ENCODE measurements at regions not wholly inside any gene's neighbourhood (a gene's known extent, or its start where the extent isn't known, plus 50 kb on each side); places are given as distances from the start of the nearest gene placed in this dataset.

GRCh38 chr3:106290304-106290997 lies 421.6 kb upstream of the CBLB start:
- Histone ChIP-seq H3K4me3 (ENCODE audit: low read depth, low read length) (no peak overlapping the region), H3K4me2 (ENCODE audit: low read length) (no peak overlapping the region), H3K27me3 (ENCODE audit: control insufficient read depth, insufficient read depth, low read length) (no peaks in the 10 kb centered on the region), H3K36me3 (ENCODE audit: control insufficient read depth, insufficient read depth, low read length) (no peaks in the 10 kb centered on the region), H3K9me3 (ENCODE audit: control insufficient read depth, low read length) (no peaks in the 10 kb centered on the region), H3K27ac (no peak overlapping the region), H2AFZ (no peak overlapping the region), H3K79me2 (no peaks in the 10 kb centered on the region), H3K4me1 (no peaks in the 10 kb centered on the region), H3K9ac (no peak overlapping the region)
- TF ChIP-seq CTCF (IDR thresholded peaks at IDR 0.05), result no peak

GRCh38 chr3:106293161-106293560 lies 424.3 kb upstream of the CBLB start:
- Histone ChIP-seq H2AFZ (no peak overlapping the region), H3K9ac (no peak overlapping the region), H3K36me3 (ENCODE audit: control insufficient read depth, insufficient read depth, low read length) (no peaks in the 10 kb centered on the region), H3K4me2 (ENCODE audit: low read length) (no peak overlapping the region), H3K27ac (no peak overlapping the region), H3K79me2 (no peaks in the 10 kb centered on the region), H3K27me3 (ENCODE audit: control insufficient read depth, insufficient read depth, low read length) (no peaks in the 10 kb centered on the region), H3K4me3 (ENCODE audit: low read depth, low read length) (no peak overlapping the region), H3K4me1 (no peaks in the 10 kb centered on the region), H3K9me3 (ENCODE audit: control insufficient read depth, low read length) (no peaks in the 10 kb centered on the region)
- no peak for TF ChIP-seq CTCF (IDR thresholded peaks at IDR 0.05)

- H3K4me2 ChIP-seq (ENCODE audit: low read length), result no peak overlapping the region
- no peak overlapping the region for H3K9ac ChIP-seq
- no peak for TF ChIP-seq CTCF (IDR thresholded peaks at IDR 0.05)
- no peaks in the 10 kb centered on the region for H3K4me1 ChIP-seq
- H3K79me2 ChIP-seq, result no peaks in the 10 kb centered on the region
- H3K4me3 ChIP-seq (ENCODE audit: low read depth, low read length), result no peak overlapping the region
- no peak overlapping the region for H2AFZ ChIP-seq
- H3K9me3 ChIP-seq (ENCODE audit: control insufficient read depth, low read length), result no peaks in the 10 kb centered on the region
- H3K27me3 ChIP-seq (ENCODE audit: control insufficient read depth, insufficient read depth, low read length), result no peaks in the 10 kb centered on the region
- H3K27ac ChIP-seq, result no peak overlapping the region
- H3K36me3 ChIP-seq (ENCODE audit: control insufficient read depth, insufficient read depth, low read length), result no peaks in the 10 kb centered on the region
Measured at GRCh38 chr3:106294121-106294520, 425.3 kb upstream of the CBLB start.

GRCh38 chr3:106296062-106296461 lies 427.2 kb upstream of the CBLB start:
- no peak for TF ChIP-seq CTCF (IDR thresholded peaks at IDR 0.05)
- Histone ChIP-seq H2AFZ (no peak overlapping the region), H3K79me2 (no peaks in the 10 kb centered on the region), H3K4me1 (no peaks in the 10 kb centered on the region), H3K36me3 (ENCODE audit: control insufficient read depth, insufficient read depth, low read length) (no peaks in the 10 kb centered on the region), H3K27me3 (ENCODE audit: control insufficient read depth, insufficient read depth, low read length) (no peaks in the 10 kb centered on the region), H3K27ac (no peak overlapping the region), H3K4me2 (ENCODE audit: low read length) (no peak overlapping the region), H3K9ac (no peak overlapping the region), H3K9me3 (ENCODE audit: control insufficient read depth, low read length) (no peaks in the 10 kb centered on the region), H3K4me3 (ENCODE audit: low read depth, low read length) (no peak overlapping the region)

Measured in parathyroid adenoma (tissue), 2 donors.